ENCODE measurements at regions not wholly inside any gene's neighbourhood (a gene's known extent, or its start where the extent isn't known, plus 50 kb on each side); places are given as distances from the start of the nearest gene placed in this dataset.
A peak's percentile ranks its signal among the peaks of the same experiment; 100 is the strongest.
"Not testable (repeated sequence)": the region's sequence is repeated elsewhere in the genome, so short reads cannot be mapped to it uniquely, and the experiment has no call there.

DNA sequence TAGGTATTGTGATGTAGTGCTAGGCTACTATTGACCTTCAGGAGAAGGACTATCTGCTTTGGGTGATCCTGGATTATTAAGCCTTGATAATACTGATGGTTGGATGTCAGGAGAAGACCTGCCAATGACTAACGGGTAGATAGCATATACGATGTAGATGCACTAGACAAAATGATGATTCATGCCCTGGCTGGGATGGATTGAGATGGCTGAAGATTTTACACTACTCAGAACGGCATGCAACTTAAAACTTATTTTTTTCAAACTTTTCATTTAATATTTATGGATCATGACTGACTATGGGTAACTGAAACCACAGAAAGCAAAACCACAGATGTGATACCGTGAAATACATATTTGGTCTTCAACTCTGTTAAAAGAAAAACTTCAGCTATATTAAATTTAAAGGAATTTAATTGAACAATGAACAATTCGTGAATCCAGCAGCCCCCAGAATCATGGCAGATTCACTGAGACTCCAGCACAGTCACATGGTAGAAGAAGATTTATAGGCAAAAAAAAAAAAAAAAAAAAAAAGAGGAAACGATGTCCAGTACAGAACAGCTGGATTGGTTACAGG, 124.6 kb upstream of the CDK13 start:
- DNase-seq: no peak

DNA sequence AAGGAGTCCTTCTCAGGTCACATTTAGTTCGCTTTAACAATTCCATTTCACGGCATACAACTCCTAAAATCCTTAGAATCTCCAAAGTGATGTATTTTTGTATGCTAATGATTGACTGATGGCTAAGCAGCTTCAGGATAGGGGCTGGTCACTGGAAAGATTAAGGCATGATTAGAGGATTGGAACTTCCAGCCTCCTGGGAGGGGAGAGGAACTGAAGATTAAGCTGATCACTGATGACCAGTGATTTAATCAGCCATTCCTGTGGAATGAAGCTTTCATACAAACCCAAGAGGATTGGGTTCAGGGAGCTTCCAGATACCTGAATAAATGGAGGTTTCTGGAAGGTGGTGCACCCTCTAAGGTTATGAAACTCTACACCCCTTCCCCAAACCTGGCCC, 123.9 kb upstream of the CDK13 start:
- DNase-seq: no peak

DNA sequence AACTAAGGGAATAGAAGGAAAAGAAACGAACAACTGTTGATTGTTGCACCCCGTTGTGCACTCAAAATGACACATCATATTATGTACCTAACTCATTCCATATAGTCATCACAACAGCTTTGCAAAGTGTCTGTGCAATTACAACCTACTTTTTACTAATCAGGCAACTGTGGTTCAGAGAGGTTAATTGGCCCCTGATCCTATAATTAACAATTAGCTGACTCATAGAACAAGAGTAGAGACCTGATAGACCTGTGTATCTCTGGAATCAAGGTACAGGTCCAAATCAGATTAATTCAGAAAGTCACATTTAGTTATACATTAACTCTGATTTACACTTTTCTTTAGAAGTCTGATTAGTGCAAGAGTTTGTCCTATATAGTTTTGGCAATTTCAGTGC, 122.5 kb upstream of the CDK13 start:
- DNase-seq: no peak

DNA sequence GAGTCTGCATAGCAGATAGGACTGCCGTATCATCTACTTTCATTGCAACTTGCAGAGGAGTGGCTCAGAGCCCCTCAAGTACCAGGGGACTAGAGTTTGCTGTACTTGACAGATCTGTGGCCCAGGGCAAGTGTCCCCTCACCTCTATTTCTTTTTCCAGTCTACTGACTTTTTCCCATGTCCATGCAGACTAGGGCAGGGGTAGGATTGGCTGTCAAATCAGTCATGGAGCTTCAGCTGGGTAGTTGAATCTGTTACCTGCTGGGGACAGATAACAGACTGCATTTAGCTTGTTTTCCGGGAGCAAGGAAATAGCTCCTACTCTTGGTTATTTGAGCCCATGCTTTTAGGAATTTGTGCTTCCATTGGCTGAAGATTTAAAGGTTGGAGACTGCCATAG, 121.0 kb upstream of the CDK13 start:
- DNase-seq: no peak

DNA sequence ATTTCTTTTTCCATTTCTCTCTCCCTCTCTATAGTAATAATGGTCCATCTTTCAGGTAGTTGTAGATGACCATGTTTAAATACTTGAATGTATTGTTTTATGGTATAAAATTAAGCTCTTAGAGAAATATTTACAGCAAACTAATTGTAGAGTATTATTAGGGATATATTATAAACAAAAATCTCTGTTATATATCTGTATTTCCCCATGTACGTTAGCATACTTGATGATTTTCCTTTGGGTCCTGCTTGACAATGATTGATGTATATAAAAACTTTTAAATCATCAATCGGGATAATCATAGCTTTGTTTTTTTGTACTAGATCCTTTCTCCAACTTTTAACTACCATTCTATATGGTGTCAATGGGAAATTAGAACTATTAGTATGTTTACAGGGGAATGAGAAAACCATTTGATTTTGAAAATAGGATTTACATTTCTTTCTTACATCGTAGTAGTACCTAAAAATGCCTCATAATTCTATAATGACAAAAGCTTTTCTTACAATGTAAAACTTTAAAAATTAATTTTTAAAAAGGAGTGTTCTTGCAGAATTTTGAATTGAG, 117.5 kb upstream of the CDK13 start:
- DNase-seq: no peak

DNA sequence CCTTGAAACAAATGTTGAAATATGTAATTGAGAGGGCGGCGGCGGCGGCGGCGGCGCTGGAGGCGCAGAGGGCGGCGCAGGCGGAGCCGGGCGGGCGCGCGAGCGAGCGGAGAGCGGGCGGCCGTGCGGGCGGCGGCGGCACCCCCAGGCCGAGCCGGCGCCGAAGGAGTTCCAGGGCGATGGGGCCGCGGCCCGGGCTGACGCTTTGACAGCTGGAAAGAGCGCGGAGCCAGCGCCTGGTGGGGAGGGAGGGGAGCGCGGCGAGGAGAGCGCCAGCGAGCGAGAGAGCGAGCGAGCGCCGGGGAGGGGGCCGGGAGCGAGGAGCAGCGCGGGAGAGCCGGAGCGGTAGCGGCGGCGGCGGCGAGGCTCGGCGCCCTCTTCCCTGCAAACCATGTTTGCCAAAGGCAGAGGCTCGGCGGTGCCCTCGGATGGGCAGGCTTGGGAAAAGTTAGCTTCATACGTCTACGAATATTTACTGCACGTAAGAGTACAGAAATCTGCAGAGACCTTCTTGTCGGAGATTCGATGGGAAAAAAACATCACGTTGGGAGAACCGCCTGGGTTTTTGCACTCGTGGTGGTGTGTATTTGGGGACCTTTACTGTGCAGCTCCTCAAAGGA, 116.8 kb upstream of the CDK13 start:
- DNase-seq: peak; percentile 51

DNA sequence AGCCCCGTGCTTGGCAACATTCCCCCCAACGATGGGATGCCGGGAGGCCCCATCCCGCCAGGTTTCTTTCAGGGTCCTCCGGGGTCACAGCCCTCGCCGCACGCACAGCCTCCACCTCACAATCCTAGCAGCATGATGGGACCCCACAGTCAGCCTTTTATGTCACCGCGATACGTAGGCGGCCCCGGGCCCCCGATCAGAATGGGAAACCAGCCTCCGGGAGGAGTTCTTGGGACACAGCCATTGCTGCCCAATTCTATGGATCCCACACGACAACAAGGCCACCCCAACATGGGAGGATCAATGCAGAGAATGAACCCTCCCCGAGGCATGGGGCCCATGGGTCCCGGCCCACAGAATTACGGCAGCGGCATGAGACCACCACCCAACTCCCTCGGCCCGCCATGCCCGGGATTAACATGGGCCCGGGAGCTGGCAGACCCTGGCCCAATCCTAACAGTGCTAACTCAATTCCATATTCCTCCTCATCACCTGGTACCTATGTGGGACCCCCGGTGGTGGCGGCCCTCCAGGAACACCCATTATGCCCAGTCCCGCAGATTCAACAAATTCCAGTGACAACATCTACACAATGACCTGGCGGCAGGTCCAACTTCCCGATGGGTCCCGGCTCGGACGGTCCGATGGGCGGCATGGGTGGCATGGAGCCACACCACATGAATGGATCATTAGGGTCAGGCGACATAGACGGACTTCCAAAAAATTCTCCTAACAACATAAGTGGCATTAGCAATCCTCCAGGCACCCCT, 116.0 kb upstream of the CDK13 start:
- not testable (repeated sequence) for DNase-seq

DNA sequence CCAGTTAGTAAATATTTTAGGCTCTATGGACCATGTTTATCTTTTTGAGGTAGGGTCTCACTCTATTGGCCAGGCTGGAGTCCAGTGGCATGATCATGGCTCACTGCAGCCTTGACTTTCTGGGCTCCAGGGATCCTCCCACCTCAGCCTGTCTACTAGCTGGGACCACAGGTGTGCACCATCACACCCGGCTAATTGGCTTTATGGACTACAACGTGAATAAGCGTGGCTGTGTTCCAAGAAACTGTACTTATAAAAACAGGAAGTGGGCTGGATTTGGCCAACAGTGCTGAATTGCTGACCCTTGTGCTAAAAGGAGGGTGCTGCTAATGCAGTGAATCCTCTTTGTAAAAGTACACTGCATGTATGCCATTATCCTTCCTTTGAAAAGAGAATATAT, 111.7 kb upstream of the CDK13 start:
- no peak for DNase-seq

DNA sequence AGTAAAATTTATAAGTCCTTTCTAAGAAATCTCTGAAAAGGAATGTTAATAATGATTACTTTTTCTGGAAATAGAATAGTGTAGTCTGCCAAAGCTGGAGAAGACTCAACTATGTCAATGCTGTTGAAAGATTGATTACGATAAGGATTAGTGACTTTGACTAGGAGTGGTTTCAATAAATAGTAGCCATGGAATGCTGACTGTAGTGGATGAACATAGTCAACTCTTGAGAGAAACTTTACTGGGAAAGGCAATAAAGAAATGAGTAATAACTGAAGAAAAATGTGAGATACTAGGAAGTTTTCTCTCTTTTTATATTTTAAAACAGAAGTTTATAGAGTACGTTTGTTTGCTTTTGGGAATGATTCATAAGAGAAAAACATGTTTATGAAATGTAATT, 105.0 kb upstream of the CDK13 start:
- no peak for DNase-seq

DNA sequence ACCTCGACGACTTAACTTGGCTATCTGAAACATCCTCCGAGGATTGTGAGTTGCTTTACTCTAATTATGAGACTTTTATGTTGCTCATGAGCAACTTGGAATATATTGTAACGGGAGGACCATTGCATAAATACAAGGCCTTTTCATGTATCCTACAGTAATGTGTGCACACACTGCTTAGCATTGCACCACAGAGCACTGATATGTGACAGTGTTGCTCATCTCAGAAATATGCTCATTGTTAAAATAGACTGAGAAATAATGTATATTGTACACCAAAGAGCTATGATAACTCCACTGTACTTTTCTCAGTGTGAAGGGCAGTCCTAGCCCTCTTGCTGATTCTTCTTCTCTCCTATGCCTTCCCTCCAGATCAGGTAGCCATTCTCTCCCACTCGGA, 102.8 kb upstream of the CDK13 start:
- DNase-seq: no peak

DNA sequence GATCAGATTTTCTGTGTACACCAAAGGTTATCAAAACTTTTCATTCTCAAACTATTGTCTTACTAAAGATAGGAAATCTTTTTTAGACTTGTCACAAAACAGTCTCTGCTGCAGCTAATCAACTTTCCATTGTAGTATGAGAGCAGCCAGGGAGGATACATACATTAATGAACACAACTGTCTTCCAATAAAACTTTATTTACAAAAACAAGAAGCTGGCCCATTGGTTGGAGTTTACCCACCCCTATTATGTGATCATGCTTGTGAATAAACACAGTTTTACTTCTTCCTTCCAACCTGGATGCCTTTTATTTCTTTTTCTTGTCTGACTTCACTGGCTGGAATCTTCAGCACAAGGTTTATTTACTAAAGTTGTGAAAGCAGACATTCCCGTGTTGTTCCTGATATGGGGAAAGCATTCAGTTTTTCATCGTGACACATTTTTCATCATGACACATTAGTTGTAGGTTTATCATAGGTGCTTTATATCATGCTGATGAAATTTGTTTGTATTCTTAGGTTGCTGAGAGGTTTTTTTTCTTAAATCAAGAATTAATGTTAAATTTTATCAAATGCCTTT, 98.5 kb upstream of the CDK13 start:
- DNase-seq: no peak

DNA sequence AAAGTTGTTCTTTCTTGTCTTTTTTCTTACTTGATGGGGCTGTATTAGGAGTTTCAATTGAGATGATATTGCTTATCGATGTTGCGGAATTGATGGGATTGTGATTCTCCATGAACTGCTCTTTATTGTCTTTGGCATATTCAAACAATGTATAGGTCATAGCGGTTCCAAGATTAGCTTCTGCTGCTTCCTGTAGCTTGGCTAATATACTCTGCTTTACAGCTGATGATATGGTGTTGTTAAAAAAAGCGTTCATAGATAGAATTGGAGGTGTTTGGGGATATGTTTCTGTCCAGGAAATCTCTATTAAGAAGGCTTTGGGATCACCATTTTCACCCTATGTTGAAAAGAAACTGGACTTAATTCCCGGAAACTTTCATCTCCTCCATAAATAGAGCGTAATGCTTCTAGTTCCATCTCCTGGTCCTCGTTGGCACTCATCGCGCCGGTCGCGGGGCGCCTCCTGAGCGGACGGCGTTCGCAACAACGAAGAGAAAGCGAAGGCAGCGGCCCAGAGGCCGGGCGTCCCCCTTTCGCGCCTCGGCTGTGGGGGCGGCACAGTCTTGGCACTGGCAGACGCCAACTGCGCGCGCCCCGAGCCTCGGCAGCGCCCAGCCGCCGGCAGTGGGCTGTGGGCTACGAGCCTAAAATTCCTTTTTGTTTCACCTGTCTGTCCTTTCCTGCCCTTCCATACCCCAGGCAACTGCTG, 95.3 kb upstream of the CDK13 start:
- DNase-seq: not testable (repeated sequence)

DNA sequence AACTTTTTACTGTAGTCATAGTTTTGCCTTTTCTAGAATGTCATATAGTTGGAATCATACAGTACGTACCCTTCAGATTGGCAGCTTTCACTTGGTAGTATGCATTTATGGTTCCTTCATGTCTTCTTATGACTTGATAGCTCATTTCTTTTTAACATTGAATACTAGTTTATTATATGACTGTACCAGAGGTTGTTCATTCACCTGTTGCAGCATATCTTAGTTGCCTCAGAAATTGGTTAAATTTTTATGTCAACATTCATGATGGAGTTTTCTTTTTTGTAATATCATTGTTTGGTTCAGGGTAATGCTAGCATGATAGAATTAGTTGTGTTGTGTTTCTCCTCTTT, 94.8 kb upstream of the CDK13 start:
- no peak for DNase-seq

DNA sequence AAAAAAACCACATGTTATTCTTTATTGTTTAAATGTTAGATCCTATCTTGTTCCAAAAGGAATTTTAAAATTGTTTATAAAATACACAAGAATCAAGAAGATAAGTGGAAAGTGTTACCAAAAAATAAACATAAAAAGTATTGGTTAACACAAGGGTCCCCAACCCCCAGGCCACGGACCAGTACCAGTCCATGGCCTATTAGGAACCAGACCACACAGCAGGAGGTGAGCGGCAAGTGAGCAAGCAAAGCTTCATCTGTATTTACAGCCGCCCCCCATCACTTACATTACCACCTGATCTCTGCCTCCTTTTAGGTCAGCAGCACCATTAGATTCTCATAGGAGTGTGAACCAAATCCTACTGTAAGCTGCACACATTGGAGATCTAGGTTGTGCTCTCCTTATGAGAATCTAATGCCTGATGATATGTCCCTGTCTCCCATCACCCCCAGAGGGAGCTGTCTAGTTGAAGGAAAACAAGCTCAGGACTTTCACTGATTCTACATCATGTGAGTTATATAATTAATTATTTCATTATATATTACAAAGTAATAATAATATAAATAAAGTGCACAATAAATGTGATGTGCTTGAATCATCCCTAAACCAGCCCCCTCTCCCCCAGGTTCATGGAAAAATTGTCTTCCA, 86.3 kb upstream of the CDK13 start:
- not testable (repeated sequence) for DNase-seq

DNA sequence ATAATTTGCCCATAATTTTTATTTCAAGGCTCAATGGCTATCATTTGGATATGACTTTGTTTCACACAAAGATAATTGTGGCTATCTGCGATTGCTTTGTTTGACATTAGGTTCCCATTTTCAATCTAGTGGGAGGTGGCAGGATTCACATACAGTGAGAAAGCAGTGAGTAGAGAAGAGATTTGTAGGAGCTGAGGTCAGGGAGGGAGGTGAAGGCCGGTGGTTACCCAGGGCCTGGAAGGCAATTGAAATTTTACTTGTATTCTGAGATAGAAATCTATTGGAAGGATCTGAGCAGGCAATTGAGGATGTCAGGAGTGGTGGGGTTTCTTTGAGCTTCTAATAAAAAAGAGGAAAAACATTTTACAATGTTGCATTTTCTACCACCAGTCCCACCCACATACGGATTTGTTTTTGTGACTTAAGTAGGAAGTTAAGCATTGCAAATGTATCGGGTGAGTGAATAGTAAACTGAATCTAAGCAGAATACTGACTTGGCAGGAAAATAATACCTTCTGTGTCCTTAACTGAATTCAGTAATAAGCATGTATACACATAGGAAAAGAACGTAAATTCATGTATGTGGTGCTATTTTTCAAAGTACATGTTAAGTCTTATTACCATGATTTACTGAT, 80.1 kb upstream of the CDK13 start:
- DNase-seq: not testable (repeated sequence)

DNA sequence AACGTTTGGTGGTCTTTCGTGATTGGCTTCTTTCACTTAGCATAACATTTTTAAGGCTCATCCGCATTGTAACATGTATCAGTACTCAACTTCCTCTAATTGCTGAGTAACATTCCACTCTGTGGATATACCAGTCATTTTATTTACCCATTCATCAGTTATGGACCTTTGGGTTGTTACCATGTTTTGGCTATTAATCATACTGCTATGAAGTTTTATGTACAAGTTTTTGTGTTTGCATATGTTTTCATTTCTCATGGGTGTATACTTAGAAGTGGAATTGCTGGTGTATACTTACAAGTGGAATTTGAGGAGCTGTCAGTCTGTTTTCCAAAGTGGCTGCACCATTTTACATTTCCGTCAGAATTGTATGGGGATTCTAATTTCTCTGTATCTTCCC, 78.4 kb upstream of the CDK13 start:
- DNase-seq: not testable (repeated sequence)

DNA sequence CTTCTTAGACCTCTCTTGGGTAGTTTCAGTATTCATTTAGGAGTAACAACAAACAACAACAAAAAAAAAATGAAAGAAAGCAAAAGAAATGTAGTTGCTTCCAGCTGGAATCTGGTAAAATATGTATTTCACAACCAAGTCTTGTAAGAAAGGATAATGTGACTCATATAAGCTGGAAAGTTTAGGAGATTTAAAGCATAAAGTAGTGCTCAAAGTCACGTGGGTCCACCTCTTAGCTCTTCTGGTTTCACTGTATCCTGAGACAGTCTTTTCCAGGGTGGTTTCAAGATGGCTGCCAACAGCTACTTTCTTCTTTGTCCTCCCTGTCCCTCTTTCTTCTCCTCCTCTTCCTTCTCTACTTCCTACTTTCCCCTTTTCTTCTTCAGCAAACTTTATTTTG, 69.5 kb upstream of the CDK13 start:
- no peak for DNase-seq

DNA sequence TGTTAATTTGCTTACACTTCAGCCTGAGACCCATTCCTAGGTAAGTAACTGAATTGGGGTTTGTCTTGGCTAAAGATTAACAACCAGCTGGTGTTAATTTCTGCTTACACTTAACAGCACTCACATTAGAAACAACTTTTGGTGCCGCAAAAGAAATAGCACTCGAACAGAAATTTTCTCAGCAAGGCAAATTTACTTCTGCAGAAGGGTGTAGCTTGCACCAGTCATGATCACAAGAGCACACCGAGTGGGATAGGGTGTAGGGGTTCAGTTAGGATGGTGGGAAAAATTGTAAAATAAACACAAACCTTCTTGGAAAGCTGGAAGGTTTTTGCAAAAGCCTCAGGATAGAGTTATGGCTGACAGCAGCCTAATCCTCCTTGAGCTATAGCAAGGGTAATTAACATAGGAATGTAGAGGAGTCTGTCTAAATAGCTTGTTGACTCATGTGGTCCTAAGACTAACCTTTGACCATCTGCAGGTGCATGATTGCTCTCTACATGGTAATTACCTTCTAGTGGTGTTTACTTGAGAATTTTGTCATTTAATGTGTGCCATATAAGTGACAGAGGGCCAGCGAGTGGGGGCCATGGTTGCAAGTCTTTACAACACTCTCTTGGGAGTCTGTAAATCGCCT, 67.8 kb upstream of the CDK13 start:
- DNase-seq: no peak

DNA sequence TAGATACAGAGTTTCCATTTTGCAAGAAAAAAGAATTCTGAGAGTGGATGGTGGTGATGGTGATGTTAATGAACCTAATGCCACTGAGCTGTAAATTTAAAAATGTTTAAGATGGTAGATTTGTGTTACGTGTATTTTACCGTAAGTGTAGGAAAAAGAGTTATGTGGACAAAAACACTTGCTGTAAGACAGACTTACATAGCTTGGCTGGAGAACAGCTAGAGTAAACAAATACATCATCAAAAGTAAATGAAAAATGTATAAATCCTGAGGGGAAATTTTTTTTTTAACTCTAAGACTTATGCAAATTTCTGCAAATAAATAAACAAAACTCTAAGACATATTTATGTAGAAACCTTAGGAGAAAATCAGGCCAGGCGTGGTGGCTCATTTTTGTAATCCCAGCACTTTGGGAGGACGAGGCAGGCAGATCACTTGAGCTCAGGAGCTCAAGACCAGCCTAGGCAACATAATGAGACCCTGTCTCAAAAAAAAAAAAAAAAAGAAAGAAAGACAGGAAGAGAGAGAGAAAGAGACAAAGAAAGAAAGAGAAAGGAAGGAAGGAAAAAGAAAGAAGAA, 66.2 kb upstream of the CDK13 start:
- DNase-seq: no peak

DNA sequence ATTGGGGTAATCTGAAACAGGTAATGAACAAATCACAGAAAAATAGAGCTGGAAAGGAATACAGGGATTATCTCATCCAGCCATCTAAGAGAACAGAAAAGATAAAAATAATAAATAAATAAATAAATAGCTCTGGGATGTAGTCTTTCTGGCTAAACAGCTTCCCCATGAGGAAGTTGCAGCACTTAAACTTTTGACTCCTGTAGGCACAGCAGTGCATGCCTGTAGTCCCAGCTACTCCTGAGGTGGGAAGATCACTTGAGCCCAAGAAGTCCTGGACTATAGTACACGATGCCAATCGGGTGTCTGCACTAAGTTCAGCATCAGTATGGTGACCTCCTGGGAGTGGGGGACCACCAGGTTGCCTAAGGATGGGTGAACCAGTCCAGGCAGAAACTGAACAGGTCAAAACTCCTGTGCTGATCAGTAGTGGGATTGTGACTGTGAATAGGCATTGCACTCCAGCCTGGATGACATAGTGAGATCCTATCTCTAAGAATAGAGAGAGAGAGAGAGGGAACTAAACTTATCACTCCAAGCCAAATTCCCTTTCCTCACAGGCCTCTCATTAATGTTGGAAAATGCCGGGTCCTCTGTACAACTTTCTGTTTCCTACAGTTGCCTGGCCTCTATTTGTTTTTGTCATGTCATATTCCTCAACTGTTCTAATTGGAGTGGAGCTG, 61.7 kb upstream of the CDK13 start:
- DNase-seq: no peak

DNA sequence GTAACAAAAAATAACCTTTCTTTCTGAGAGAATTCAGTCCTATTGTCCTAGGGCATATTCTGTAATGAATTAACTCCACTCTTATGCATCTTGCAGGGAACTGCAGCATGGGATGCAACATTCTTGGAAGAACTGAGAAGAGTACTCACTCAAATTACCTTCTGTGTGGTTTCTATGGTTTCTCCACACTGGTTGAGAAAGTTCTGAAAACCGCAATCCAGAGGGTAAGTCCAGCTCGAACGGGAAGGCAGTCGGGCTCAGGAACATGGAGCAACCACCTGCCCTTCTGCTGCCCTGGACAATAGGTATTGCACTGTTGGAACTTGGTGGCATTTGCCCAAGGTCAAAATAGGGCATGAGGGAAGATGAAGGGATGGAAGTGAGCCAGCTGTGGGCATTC, 59.6 kb upstream of the CDK13 start:
- DNase-seq: no peak

Data from activated CD4-positive, alpha-beta T cell treated with anti-CD3 and anti-CD28 coated beads, Interleukin-10, Interleukin-2, amounts not matched to agents 100 ng/mL and 50 ng/mL, durations not matched to agents 16 hours and 8 hours (primary cell).